Tongue (tissue), 1 donor: ENCODE measurements at regions not wholly inside any gene's neighbourhood (a gene's known extent, or its start where the extent isn't known, plus 50 kb on each side); places are given as distances from the start of the nearest gene placed in this dataset.
A peak's percentile ranks its signal among the peaks of the same experiment; 100 is the strongest.
"Not testable (repeated sequence)": the region's sequence is repeated elsewhere in the genome, so short reads cannot be mapped to it uniquely, and the experiment has no call there.

ENCODE experiments used
- DNase-seq: peaks from one replicate; pipeline ENCODE4 v3.0.0-alpha.2; 2015

DNA sequence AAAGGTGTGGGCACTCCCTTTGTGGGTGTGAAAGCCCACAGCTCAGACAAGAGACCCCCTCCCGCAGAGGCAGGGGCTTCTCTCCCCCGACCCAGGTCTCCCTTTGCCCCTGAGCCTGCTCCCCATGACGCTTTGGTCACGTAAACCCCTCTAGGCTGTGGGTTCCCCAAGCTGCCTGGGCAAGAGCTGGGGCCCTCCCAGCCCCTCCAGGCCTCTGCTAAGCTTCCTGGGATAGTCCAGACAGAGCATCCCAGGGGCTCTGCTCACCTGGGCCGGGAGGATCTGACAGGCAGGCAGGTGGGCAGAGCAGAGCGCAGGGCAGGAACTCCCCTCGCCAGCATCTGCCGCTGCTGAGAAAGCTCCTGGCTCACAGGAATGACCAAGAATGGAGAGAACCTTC lies 177.3 kb downstream of the BANP start:
- no peak for DNase-seq

GRCh38 chr16:88129133-88129532 lies 177.9 kb downstream of the BANP start:
- not testable (repeated sequence) for DNase-seq

DNA sequence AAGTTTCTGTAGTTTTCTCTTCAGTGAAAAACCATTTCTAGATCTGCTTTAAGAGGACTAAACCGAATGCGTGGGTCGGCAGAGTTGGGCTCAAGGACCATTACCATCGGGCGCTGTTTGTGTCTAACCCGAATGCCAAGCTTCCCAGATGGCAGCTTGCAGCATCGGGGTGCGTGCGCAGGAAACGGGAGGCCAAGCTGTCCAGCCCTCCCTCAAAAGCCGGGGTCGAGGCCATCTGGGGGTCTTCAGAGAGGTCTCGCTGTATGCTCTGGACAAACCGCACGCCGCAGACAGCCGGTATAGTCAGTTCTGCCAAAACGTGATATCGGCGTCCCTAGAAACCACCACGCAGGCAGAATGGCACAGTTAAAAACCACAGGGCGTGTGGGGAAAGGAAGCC lies 178.8 kb downstream of the BANP start:
- DNase-seq, result no peak

DNA sequence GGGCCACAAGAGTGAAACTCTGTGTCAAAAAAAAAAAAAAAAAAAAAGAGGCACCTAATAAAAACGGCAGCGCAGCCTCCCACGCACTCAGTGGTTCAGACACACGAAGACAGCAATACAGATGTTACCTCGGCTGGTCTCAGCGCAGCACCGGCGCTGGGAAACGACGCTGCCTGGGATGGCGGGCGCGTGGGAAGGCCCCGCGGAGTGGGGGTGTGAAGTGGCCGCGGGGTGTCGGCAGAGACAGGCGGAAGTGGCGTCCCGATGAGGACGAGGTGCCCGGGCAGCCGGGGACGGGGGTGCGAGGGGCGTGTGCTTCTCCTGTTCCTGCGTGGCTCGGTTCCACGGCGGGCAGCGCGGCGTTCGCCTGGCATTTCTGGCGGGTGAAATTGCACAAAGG lies 179.4 kb downstream of the BANP start:
- no peak for DNase-seq

DNA sequence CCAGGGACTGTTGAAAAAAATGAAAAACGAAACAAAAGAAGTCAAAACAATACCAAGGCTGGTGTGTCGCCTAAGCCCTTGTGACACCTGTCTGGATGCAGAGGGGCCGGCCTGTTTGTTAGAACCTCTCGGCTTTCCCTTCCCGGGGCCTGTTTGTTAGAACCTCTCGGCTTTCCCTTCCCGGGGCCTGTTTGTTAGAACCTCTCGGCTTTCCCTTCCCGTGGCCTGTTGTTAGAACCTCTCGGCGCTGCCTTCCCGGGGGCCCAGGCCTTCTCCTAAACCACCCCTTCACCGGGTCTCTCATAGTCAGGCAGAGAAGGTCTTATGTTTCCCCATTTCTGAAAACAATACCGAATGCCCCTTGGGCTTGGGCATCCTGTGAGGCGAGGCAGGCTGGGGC lies 180.0 kb downstream of the BANP start:
- DNase-seq, result no peak

GRCh38 chr16:88131966-88132365 lies 180.7 kb downstream of the BANP start:
- no peak for DNase-seq

DNA sequence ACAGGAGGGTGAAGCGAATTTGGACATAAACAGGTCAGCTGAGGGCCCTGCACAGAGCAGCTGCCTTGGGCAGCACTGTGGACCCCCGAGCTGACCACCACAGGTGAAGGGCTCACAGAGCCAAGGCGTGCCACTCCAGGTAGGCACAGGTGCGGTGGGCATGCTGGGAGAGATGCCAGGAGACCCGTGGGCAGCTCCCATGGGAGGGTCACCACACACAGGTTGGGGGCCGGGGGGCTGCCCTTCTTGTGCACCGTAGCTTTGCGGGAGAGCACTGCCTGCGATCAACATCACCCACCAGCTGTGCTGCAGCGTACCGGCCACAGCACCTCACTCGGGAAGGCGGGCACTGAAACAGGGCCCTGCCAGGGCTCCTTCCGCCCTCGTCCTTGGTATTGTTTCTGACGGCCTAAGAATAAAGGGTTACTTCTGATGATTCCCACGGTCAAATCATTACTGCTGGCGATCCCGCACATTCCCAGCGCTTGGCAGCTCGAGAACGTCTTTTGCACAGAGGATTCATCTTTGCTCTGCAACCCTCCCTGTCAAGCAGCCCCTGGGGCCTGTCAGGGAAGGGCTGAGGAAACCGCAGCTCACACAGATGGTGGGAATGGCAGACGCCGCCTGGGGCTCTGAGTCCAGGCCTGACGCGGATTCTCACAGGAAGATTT lies 181.7 kb downstream of the BANP start:
- no peak for DNase-seq

DNA sequence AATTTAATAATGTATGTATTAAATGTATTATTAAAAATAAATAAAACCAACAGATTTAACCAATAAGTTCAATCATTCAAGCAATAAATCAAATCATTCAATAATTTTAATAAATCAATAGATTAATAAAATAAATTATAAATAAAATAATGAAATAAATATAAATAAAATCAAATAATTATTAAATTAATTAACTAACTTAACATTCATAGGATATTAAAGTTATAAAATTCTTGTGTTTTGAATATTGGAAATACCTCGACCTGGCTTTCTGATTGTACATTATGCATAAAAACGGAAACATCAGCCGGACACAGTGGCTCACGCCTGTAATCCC lies 182.2 kb downstream of the BANP start:
- DNase-seq, result no peak

DNA sequence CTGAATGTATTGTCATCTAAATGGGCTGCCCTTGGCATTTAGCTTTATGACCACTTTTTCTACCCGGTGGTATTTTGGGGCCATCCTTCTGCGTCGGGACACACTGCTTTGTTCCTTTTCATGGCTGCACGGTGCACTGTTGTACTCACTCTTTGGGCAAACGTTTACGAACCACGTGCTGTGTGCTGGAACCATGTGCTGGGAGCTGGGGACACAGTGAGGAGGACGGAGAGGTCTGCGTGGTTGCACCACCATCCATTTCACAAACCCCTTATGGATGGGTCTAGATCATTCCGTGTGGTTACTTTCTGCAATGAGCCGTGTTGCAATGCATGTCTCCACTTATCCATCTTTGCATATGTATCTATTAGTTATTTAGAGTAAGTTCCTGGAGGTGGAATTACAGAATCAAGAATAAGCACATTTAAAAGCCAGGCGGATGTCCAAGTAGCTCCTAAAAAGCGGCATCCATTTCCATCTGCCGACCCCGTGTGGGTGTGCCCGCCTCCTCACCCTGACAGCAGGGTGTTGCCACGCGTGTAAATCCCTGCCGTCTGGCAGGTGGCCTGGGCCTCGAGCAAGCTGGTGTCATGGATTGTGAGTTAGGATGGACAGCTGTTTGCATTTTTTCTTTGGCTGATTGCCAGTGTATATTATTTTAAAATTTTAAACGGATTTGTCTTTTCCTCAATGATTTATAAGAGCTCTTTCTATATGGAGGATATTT lies 183.1 kb downstream of the BANP start:
- DNase-seq, result peak; percentile 59

DNA sequence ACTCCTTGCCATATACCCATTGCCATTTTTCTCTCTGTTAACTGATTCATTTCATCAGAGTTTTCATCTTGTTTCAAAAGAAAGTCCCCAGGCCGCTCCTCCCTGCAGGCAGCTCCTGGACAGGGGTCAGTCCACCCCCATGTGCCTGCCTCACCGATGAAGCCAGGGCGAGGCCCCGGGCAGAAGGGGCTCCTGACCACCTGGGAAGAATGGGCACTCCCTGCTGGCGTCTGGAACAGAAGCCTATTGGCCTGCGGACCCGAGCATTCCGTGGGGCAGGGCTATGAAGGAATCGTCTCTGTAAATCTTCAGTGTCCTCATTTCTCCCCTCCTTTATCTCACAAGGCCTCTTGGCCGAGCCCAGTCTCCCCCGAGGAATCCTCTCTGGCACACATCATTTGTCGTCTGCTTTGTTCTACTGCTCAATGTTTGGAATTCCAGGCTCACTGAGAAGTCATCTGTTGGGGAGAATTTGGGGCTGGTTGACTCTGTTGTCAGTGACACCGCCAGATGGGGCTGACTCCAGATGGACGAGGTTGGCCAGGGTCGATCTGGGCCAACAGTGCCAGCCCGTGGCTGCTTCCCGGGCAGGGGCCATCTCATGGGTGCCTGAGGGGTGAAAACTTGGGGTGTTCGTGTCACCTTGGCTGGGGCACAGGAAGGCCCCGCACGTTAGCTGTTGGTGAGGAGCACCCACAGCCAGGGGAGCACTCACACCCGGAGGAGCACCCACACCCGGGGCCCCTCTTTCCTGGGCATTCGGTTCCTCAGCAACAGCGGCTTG lies 183.9 kb downstream of the BANP start:
- peak; percentile 60 for DNase-seq

- DNase-seq, result peak; percentile 84
Observed at GRCh38 chr16:88136211-88136713, 185.0 kb downstream of the BANP start.

- not testable (repeated sequence) for DNase-seq
Observed at GRCh38 chr16:88136939-88137338, 185.7 kb downstream of the BANP start.

- DNase-seq, result not testable (repeated sequence)
Observed at GRCh38 chr16:88139141-88139540, 187.9 kb downstream of the BANP start.

- DNase-seq, result not testable (repeated sequence)
Observed at GRCh38 chr16:88140195-88140594, 189.0 kb downstream of the BANP start.

DNA sequence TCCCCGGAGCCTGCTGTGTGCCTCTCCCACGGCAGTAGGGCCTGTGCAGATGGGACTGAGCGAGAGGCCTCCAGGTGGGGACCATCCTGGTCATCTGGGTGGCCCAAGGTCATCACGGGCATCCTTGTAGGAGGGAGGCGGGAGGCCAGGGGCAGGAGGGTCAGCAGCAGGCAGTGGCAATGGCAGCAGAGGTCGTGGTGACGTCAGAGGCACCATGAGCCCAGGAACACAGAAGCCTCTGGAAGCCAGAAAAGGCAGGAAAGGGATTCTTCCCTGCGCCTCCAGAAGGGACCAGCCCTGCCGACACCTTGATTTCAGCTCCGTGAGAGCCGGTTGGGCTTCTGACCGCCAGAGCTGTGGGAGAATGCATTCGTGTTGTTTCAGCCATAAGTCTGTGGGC lies 190.3 kb downstream of the BANP start:
- DNase-seq, result no peak

GRCh38 chr16:88142056-88142935 lies 191.1 kb downstream of the BANP start:
- DNase-seq, result not testable (repeated sequence)

GRCh38 chr16:88143122-88144027 lies 192.1 kb downstream of the BANP start:
- DNase-seq, result not testable (repeated sequence)

DNA sequence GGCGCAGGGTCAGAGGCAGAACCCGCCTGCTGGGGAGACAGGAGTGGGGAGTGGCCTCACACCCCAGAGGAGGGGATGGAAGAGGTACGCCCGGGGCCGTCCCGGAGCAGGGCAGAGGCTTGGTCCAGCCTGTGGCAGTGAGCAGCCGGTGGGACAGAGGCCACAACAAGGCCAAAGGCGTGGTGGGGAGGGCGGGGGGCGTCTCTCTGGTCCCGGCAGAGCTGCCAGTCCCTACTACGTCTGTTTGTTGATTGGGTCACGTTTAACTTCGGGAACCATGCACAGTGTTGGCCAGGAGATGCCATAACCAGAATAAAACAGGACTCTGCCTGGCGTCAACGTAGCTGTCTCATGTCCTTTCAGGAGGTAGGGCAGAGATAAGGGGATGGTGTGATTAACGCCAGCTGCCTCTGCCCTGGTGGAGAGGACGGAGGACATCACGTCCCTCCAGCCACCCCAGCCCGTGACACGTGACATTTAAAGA lies 192.8 kb downstream of the BANP start:
- no peak for DNase-seq

GRCh38 chr16:88145376-88145775 lies 194.1 kb downstream of the BANP start:
- DNase-seq, result not testable (repeated sequence)

DNA sequence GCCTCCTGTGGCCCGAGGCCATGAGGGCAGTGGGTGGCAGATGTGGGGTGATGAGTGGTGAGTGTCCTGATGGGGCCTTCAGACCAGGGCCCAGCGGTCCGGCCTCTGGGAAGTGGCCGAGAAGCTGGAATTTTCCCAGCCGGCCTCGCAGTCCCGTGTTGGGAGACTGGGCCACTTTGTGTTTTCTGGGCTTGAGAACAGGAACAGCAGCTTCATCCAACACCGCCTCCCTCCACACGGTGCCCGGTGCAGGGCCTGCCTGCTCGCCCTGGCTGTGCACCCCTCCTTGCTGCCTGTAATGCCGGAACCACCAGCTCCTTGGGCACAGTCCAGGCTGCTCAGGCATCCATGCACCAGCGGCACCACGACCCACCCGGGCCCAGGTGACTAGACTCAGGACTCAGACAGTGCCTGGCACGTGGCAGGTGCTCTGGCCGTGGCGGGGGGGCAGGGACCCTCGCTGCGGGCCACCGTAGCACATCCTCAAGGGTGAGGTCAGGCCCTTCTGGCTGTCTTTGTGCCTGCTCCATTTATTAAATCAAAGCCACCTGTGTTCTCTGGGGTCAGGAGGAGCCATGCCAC lies 194.7 kb downstream of the BANP start:
- not testable (repeated sequence) for DNase-seq
